GM23338 (cell line): ENCODE measurements at regions not wholly inside any gene's neighbourhood (a gene's known extent, or its start where the extent isn't known, plus 50 kb on each side); places are given as distances from the start of the nearest gene placed in this dataset.

Experiments used
- CREB1 ChIP-seq: fragments of 250-450 bp; sonication (Bioruptor Pico); IDR thresholded peaks from 2 replicates; pipeline ENCODE4 v1.5.0; 2020; ENCODE audit warnings: low read depth, mild to moderate bottlenecking, moderate library complexity
- CTCF ChIP-seq, 2 experiments: fragments of 200-600 bp in 1 of 2; sonication (generic) in 1 of 2; conservative IDR thresholded peaks; 2 replicates each; pipeline versions ENCODE4 v1.5.1 to v1.6.1; 2016 to 2017; ENCODE audit warnings: antibody characterized with exemption in 2 of 2, low read depth in 2 of 2, mild to moderate bottlenecking in 2 of 2, moderate library complexity in 1 of 2
- ETS1 ChIP-seq: IDR thresholded peaks from 2 replicates; pipeline ENCODE4 v1.6.1; 2016; ENCODE audit warnings: antibody characterized with exemption
- EZH2 ChIP-seq: fragments of 200-600 bp; sonication (generic); IDR thresholded peaks from one replicate; pipeline ENCODE4 v1.8.0; 2017; ENCODE audit warnings: antibody characterized with exemption, mild to moderate bottlenecking, low read depth; ENCODE audit not compliant: unreplicated experiment
- EZH2phosphoT487 ChIP-seq: fragments of 200-600 bp; sonication (generic); IDR thresholded peaks from one replicate; pipeline ENCODE4 v1.8.1; 2018; ENCODE audit warnings: antibody characterized with exemption; ENCODE audit not compliant: unreplicated experiment
- JUNB ChIP-seq: IDR thresholded peaks from one replicate; pipeline ENCODE4 v1.6.1; 2016; ENCODE audit warnings: antibody characterized with exemption; ENCODE audit not compliant: unreplicated experiment
- NANOG ChIP-seq: IDR thresholded peaks from 2 replicates; pipeline ENCODE4 v1.6.1; 2016; ENCODE audit warnings: antibody characterized with exemption, borderline replicate concordance
- POLR2AphosphoS5 ChIP-seq: IDR thresholded peaks from 2 replicates; pipeline ENCODE4 v1.6.1; 2016; ENCODE audit warnings: antibody characterized with exemption, low read depth
- REST ChIP-seq: IDR thresholded peaks from one replicate; pipeline ENCODE4 v1.6.1; 2018; ENCODE audit warnings: antibody characterized with exemption; ENCODE audit not compliant: unreplicated experiment
- STAT1 ChIP-seq: IDR thresholded peaks from one replicate; pipeline ENCODE4 v1.6.1; 2016; ENCODE audit warnings: antibody characterized with exemption; ENCODE audit not compliant: unreplicated experiment
- ZNF114 ChIP-seq: fragments of 250-450 bp; sonication (Bioruptor Pico); IDR thresholded peaks from 2 replicates; pipeline ENCODE4 v1.5.0; 2020; ENCODE audit warnings: mild to moderate bottlenecking, moderate library complexity
- ZNF331 ChIP-seq: fragments of 250-450 bp; sonication (Bioruptor Pico); IDR thresholded peaks from 2 replicates; pipeline ENCODE4 v1.5.0; 2020; ENCODE audit warnings: low read depth, mild to moderate bottlenecking, moderate library complexity

GRCh38 chr4:20043991-20044390 lies 207.7 kb upstream of the SLIT2 start:
- no peak for TF ChIP-seq CTCF (conservative IDR thresholded peaks at IDR 0.05; ENCODE audit: low read depth in 2 of 2)
- TF ChIP-seq EZH2phosphoT487 = no peak
- TF ChIP-seq REST = no peak
- no peak for TF ChIP-seq CREB1 (CRISPR knock-in tag)
- no peak for TF ChIP-seq NANOG
- TF ChIP-seq POLR2AphosphoS5 = no peak
- TF ChIP-seq EZH2 = no peak
- no peak for TF ChIP-seq STAT1
- no peak for TF ChIP-seq JUNB
- no peak for TF ChIP-seq ZNF114 (CRISPR knock-in tag)
- TF ChIP-seq ETS1 = no peak
- no peak for TF ChIP-seq ZNF331
